ENCODE measurements at regions not wholly inside any gene's neighbourhood (a gene's known extent, or its start where the extent isn't known, plus 50 kb on each side); places are given as distances from the start of the nearest gene placed in this dataset.
"Not testable (repeated sequence)": the region's sequence is repeated elsewhere in the genome, so short reads cannot be mapped to it uniquely, and the experiment has no call there.

GRCh38 chr17:71813861-71814260 is 307.0 kb upstream of the SOX9 start:
- TF ChIP-seq, protein P1, sequence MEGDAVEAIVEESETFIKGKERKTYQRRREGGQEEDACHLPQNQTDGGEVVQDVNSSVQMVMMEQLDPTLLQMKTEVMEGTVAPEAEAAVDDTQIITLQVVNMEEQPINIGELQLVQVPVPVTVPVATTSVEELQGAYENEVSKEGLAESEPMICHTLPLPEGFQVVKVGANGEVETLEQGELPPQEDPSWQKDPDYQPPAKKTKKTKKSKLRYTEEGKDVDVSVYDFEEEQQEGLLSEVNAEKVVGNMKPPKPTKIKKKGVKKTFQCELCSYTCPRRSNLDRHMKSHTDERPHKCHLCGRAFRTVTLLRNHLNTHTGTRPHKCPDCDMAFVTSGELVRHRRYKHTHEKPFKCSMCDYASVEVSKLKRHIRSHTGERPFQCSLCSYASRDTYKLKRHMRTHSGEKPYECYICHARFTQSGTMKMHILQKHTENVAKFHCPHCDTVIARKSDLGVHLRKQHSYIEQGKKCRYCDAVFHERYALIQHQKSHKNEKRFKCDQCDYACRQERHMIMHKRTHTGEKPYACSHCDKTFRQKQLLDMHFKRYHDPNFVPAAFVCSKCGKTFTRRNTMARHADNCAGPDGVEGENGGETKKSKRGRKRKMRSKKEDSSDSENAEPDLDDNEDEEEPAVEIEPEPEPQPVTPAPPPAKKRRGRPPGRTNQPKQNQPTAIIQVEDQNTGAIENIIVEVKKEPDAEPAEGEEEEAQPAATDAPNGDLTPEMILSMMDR (IDR thresholded peaks at IDR 0.05) = not testable (repeated sequence)
- TF ChIP-seq POLR2AphosphoS5 (IDR thresholded peaks at IDR 0.05; ENCODE audit: low read depth, low read length) = not testable (repeated sequence)

Measured in Panc1 (cell line).